PC-9 (cell line): ENCODE measurements at regions not wholly inside any gene's neighbourhood (a gene's known extent, or its start where the extent isn't known, plus 50 kb on each side); places are given as distances from the start of the nearest gene placed in this dataset.

Experiments used
- CTCF ChIP-seq: fragments of 200-600 bp; sonication (generic); conservative IDR thresholded peaks from 2 replicates; pipeline ENCODE4 v1.6.1; 2017; ENCODE audit warnings: mixed run types, antibody characterized with exemption, mild to moderate bottlenecking, moderate library complexity
- EZH2 ChIP-seq: fragments of 200-600 bp; sonication (generic); IDR thresholded peaks from 2 replicates; pipeline ENCODE4 v1.8.0; 2017; ENCODE audit warnings: antibody characterized with exemption, low read depth

- TF ChIP-seq CTCF (no peak), EZH2 (no peak)
These were observed 341.2 kb downstream of the ZNF521 start for GRCh38 chr18:25010623-25011374.
